ENCODE measurements at regions not wholly inside any gene's neighbourhood (a gene's known extent, or its start where the extent isn't known, plus 50 kb on each side); places are given as distances from the start of the nearest gene placed in this dataset.

DNA sequence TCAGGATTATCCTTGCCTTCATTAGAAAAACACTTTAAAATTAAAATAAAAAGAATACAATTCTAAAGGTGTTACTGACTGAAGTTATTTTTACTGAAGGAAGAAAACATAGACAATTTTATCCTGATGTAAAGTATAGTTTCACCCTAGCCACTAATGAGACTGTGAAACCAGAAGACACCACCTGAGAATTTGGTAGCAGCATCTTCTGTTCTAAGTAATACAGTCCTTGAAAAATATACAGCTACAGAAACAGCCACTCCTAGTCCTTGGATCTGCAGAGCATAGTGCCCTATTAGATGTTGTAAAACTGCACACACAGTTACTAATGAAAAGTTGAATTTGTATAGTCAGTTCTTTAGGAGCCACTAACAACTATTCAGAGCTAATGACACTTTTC is 377.7 kb downstream of the PRR16 start:
- Histone ChIP-seq H3K4me3 (ENCODE audit: low read length in 2 of 2) (no peak overlapping the region), H3K27me3 (ENCODE audit: control insufficient read depth in 2 of 2, insufficient read depth in 1 of 2, low read length in 1 of 2) (no peaks in the 10 kb centered on the region), H3K9me3 (ENCODE audit: control insufficient read depth in 2 of 2, insufficient read depth in 1 of 2, low read length in 1 of 2) (no peaks in the 10 kb centered on the region), H3K4me1 (ENCODE audit: control insufficient read depth in 2 of 2, insufficient read depth in 2 of 2, low read length in 2 of 2) (no peaks in the 10 kb centered on the region), H3K27ac (ENCODE audit: low read depth in 1 of 2, low read length in 1 of 2) (no peak overlapping the region), H3K36me3 (ENCODE audit: control insufficient read depth in 2 of 2, insufficient read depth in 2 of 2, low read length in 1 of 2) (no peaks in the 10 kb centered on the region)
- DNase-seq (ENCODE audit: low read depth in 6 of 9, low spot score in 9 of 9): no peak

DNA sequence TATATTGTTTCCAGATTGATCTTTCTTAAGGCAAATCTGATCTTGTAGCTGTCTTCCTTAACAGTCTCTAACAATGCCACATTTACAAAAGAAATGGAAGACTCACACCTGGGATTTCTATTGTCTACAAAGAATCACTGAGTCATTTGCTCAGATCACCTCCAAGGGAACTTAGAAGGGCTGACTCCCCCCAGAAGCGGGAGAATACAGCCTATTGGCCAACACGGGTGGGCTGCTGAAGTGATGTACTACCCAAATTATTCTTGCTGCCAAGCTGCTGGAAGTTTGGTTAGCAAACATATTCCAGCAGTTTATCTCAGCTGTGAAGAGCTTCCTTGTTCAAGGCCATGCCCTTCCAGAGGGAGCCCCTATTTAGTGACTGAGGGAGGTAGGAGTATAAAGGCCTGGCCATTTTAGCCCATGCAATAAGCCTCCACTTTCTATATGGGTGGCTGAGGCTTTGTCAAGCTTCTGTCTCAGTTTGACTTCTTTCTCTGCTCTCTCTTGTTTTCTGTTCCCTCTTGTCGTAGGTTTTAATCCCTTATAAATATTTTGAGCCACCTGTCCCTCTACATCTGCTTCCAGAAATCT is 379.4 kb downstream of the PRR16 start:
- H3K27ac ChIP-seq (ENCODE audit: low read depth in 1 of 2, low read length in 1 of 2): no peak overlapping the region
- no peak for DNase-seq (ENCODE audit: low read depth in 6 of 9, low spot score in 9 of 9)
- 76% methylated on average over 3 of the region's 3 CpGs for WGBS

DNA sequence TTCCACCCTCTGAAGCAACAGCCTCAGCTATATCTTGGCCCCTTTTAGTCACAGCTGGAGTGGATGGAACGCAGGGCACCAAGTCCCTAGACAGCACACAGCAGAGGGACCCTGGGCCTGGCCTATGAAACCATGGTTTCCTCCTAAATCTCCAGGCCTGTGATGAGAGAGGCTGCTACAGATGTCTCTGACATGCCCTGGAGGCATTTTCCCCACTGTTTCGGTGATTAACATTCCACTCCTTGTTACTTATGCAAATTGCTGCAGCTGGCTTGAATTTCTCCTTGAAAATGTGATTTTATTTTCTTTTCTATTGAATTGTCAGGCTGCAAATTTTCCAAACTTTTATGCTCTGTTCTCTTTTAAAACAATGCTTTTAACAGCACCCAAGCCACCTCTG is 384.8 kb downstream of the PRR16 start:
- Histone ChIP-seq H3K4me1 (ENCODE audit: control insufficient read depth in 2 of 2, insufficient read depth in 2 of 2, low read length in 2 of 2) (no peaks in the 10 kb centered on the region), H3K27ac (ENCODE audit: low read depth in 1 of 2, low read length in 1 of 2) (no peak overlapping the region), H3K36me3 (ENCODE audit: control insufficient read depth in 2 of 2, insufficient read depth in 2 of 2, low read length in 1 of 2) (no peaks in the 10 kb centered on the region), H3K9me3 (ENCODE audit: control insufficient read depth in 2 of 2, insufficient read depth in 1 of 2, low read length in 1 of 2) (no peaks in the 10 kb centered on the region), H3K27me3 (ENCODE audit: control insufficient read depth in 2 of 2, insufficient read depth in 1 of 2, low read length in 1 of 2) (no peaks in the 10 kb centered on the region), H3K4me3 (ENCODE audit: low read length in 2 of 2) (no peak overlapping the region)
- WGBS: 91% methylated on average over 2 of the region's 2 CpGs
- no peak for DNase-seq (ENCODE audit: low read depth in 6 of 9, low spot score in 9 of 9)

More for the DNA sequence above, 379.4 kb downstream of the PRR16 start:
- Histone ChIP-seq H3K27me3 (ENCODE audit: control insufficient read depth in 2 of 2, insufficient read depth in 1 of 2, low read length in 1 of 2) (no peaks in the 10 kb centered on the region), H3K4me1 (ENCODE audit: control insufficient read depth in 2 of 2, insufficient read depth in 2 of 2, low read length in 2 of 2) (no peaks in the 10 kb centered on the region), H3K36me3 (ENCODE audit: control insufficient read depth in 2 of 2, insufficient read depth in 2 of 2, low read length in 1 of 2) (no peaks in the 10 kb centered on the region), H3K4me3 (ENCODE audit: low read length in 2 of 2) (no peak overlapping the region), H3K9me3 (ENCODE audit: control insufficient read depth in 2 of 2, insufficient read depth in 1 of 2, low read length in 1 of 2) (no peaks in the 10 kb centered on the region)

DNA sequence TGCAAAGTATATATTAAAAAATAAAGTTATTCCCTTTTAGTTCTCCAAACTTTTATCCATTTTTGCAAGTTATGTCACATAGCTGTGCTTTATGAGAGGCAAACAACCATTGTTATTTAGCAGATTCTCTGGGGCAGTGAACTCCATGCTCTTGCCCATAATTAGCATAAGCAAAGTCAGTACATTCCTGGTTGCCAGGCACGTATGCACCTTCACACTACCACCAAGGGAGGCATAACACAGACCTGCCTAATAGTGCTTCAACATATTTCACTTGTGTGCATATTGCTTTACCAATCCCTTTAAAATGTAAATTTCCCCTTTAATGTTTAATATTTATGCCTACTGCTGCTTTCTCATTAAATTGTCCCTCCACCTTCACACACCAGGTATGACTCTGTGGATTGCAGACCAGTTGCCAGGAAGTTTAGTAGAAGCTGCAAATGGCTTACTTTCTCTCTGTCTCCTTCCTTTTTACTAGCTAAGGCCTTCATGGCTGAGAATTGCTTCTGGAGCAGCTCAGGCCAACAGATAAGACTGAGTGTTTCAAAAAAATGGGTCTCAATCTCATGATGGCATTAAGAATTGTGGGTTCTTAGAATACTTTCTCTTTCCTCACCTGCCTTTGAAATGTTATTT is 388.2 kb downstream of the PRR16 start:
- Histone ChIP-seq H3K4me1 (ENCODE audit: control insufficient read depth in 2 of 2, insufficient read depth in 2 of 2, low read length in 2 of 2) (no peaks in the 10 kb centered on the region), H3K9me3 (ENCODE audit: control insufficient read depth in 2 of 2, insufficient read depth in 1 of 2, low read length in 1 of 2) (peaks cover 0 to 2% of the 10 kb centered on the region in 2 donors), H3K4me3 (ENCODE audit: low read length in 2 of 2) (no peak overlapping the region), H3K27me3 (ENCODE audit: control insufficient read depth in 2 of 2, insufficient read depth in 1 of 2, low read length in 1 of 2) (no peaks in the 10 kb centered on the region), H3K27ac (ENCODE audit: low read depth in 1 of 2, low read length in 1 of 2) (no peak overlapping the region), H3K36me3 (ENCODE audit: control insufficient read depth in 2 of 2, insufficient read depth in 2 of 2, low read length in 1 of 2) (no peaks in the 10 kb centered on the region)
- no peak for DNase-seq (ENCODE audit: low read depth in 6 of 9, low spot score in 9 of 9)
- WGBS: 78% methylated on average over 1 of the region's 1 CpG

DNA sequence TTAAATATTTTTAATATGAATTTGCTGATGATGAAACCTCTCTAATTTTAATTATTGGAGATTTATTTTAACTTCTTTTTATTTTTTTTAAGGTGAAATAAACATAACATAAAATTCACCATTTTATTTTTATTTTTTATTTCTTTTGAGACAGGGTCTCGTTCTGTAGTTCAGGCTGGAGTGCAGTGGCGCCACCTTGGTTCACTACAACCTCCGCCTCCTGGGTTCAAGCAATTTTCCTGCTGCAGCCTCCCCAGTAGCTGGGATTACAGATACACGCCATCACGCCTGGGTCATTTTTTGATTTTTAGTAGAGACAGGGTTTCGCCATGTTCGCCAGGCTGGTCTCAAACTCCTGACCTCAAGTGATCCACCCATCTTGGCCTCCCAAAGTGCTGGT is 402.9 kb downstream of the PRR16 start:
- Histone ChIP-seq H3K4me1 (ENCODE audit: control insufficient read depth in 2 of 2, insufficient read depth in 2 of 2, low read length in 2 of 2) (no peaks in the 10 kb centered on the region), H3K9me3 (ENCODE audit: control insufficient read depth in 2 of 2, insufficient read depth in 1 of 2, low read length in 1 of 2) (no peaks in the 10 kb centered on the region), H3K4me3 (ENCODE audit: low read length in 2 of 2) (no peak overlapping the region), H3K36me3 (ENCODE audit: control insufficient read depth in 2 of 2, insufficient read depth in 2 of 2, low read length in 1 of 2) (no peaks in the 10 kb centered on the region), H3K27me3 (ENCODE audit: control insufficient read depth in 2 of 2, insufficient read depth in 1 of 2, low read length in 1 of 2) (no peaks in the 10 kb centered on the region), H3K27ac (ENCODE audit: low read depth in 1 of 2, low read length in 1 of 2) (no peak overlapping the region)
- WGBS: 97% methylated on average over 7 of the region's 7 CpGs
- no peak for DNase-seq (ENCODE audit: low read depth in 6 of 9, low spot score in 9 of 9)

DNA sequence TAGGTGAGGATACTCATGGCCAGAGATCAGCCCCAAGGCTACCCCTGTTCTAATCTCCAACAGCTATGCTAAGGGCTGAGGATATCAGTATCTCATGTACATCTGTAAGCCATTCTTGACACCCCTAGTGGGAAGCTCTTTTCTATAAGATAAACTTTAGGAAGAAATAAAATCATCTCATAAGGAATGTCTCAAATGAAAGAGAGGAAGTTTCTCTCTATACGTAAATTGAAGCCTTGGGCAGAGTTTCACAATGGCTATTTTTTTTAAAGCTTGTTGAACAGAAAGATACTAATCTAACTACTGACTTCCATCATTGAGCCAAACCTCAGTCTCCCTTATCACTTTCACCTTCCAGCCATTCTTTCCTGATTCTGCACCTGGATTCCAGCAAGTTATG is 405.7 kb downstream of the PRR16 start:
- WGBS: 95% methylated on average over 1 of the region's 1 CpG
- H3K4me3 ChIP-seq (ENCODE audit: low read length in 2 of 2): no peak overlapping the region
- H3K36me3 ChIP-seq (ENCODE audit: control insufficient read depth in 2 of 2, insufficient read depth in 2 of 2, low read length in 1 of 2): no peaks in the 10 kb centered on the region
- no peaks in the 10 kb centered on the region for H3K27me3 ChIP-seq (ENCODE audit: control insufficient read depth in 2 of 2, insufficient read depth in 1 of 2, low read length in 1 of 2)
- no peak for DNase-seq (ENCODE audit: low read depth in 6 of 9, low spot score in 9 of 9)
- H3K9me3 ChIP-seq (ENCODE audit: control insufficient read depth in 2 of 2, insufficient read depth in 1 of 2, low read length in 1 of 2): no peaks in the 10 kb centered on the region
- no peaks in the 10 kb centered on the region for H3K4me1 ChIP-seq (ENCODE audit: control insufficient read depth in 2 of 2, insufficient read depth in 2 of 2, low read length in 2 of 2)
- no peak overlapping the region for H3K27ac ChIP-seq (ENCODE audit: low read depth in 1 of 2, low read length in 1 of 2)

DNA sequence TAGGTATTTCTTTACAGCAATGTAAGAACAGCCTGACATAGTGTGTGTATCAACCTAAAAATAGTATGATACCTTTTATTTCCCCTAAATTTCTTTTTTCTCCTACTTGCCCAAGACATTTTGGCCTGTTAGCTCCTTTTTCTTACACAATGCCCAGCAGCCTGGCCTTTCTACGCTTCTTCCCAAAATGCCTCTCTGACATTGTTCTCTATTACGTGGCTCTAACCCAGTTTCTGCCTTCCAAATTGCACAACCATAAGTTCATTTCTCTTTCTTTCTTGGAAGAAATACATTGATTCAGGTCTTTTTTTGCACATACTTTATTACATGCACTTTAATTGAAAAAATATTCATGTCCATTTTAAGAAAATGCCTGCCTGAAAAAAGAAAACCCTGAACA is 408.2 kb downstream of the PRR16 start:
- no peaks in the 10 kb centered on the region for H3K9me3 ChIP-seq (ENCODE audit: control insufficient read depth in 2 of 2, insufficient read depth in 1 of 2, low read length in 1 of 2)
- DNase-seq (ENCODE audit: low read depth in 6 of 9, low spot score in 9 of 9): no peak
- no peak overlapping the region for H3K27ac ChIP-seq (ENCODE audit: low read depth in 1 of 2, low read length in 1 of 2)
- H3K36me3 ChIP-seq (ENCODE audit: control insufficient read depth in 2 of 2, insufficient read depth in 2 of 2, low read length in 1 of 2): no peaks in the 10 kb centered on the region
- no peaks in the 10 kb centered on the region for H3K4me1 ChIP-seq (ENCODE audit: control insufficient read depth in 2 of 2, insufficient read depth in 2 of 2, low read length in 2 of 2)
- no peaks in the 10 kb centered on the region for H3K27me3 ChIP-seq (ENCODE audit: control insufficient read depth in 2 of 2, insufficient read depth in 1 of 2, low read length in 1 of 2)
- no peak overlapping the region for H3K4me3 ChIP-seq (ENCODE audit: low read length in 2 of 2)
- WGBS: 72% methylated on average over 2 of the region's 2 CpGs

DNA sequence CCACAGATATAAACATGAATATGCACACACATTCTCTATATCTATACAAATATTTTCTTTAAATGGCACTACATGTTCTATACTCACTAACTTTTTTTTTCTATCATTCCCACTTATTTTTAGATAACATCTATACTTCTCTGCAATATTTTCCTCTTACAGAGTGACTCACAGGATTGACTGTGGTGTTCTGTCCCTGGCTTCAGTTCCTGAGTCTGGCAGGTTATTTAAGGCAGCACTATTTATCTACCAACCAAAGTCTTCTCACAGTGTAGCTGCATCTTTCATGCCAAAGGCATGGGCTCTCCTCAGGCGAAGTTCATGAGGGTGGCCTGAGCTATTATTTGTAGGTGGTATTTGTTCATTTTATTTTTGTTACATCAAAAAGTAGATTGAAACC is 409.0 kb downstream of the PRR16 start:
- H3K4me3 ChIP-seq (ENCODE audit: low read length in 2 of 2): no peak overlapping the region
- no peaks in the 10 kb centered on the region for H3K27me3 ChIP-seq (ENCODE audit: control insufficient read depth in 2 of 2, insufficient read depth in 1 of 2, low read length in 1 of 2)
- DNase-seq (ENCODE audit: low read depth in 6 of 9, low spot score in 9 of 9): no peak
- WGBS: 93% methylated on average over 1 of the region's 1 CpG
- H3K9me3 ChIP-seq (ENCODE audit: control insufficient read depth in 2 of 2, insufficient read depth in 1 of 2, low read length in 1 of 2): no peaks in the 10 kb centered on the region
- no peak overlapping the region for H3K27ac ChIP-seq (ENCODE audit: low read depth in 1 of 2, low read length in 1 of 2)
- no peaks in the 10 kb centered on the region for H3K4me1 ChIP-seq (ENCODE audit: control insufficient read depth in 2 of 2, insufficient read depth in 2 of 2, low read length in 2 of 2)
- H3K36me3 ChIP-seq (ENCODE audit: control insufficient read depth in 2 of 2, insufficient read depth in 2 of 2, low read length in 1 of 2): no peaks in the 10 kb centered on the region

DNA sequence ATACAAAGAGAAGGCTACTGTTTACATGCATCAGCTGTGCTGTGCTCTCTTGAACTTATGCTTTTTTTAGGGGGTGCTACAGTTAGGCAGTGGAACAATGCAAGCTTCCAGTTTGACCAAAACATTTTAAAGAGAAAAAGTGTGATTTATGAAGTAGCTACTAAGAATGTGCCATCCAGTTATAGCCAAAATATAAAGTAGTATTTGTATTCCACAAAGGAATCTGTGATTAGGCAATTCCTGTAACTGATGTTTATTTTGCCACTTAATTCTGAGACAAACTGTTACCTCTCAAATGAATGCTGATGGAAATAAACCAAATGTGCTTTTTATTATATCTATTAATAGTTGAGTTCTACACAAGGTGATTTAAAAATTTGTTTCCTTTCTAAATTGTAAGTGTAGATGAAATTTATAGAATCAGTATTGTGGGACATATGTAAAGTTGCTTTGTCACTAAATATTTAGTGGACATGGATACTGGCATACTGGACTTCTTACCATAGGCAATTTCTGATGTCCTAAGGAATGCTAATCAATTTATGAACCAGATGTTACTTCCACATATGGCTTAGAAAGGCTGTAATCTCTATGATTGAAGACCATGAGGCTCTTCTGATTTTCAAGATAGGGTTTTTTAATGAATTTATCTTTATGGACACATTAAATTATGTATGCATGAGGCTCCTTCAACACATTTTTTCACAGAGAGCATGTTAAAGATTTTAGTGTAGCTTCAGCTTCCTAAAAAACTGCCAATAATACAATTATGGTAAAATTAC is 410.2 kb downstream of the PRR16 start:
- Histone ChIP-seq H3K9me3 (ENCODE audit: control insufficient read depth in 2 of 2, insufficient read depth in 1 of 2, low read length in 1 of 2) (no peaks in the 10 kb centered on the region), H3K36me3 (ENCODE audit: control insufficient read depth in 2 of 2, insufficient read depth in 2 of 2, low read length in 1 of 2) (no peaks in the 10 kb centered on the region), H3K27ac (ENCODE audit: low read depth in 1 of 2, low read length in 1 of 2) (no peak overlapping the region), H3K27me3 (ENCODE audit: control insufficient read depth in 2 of 2, insufficient read depth in 1 of 2, low read length in 1 of 2) (no peaks in the 10 kb centered on the region), H3K4me1 (ENCODE audit: control insufficient read depth in 2 of 2, insufficient read depth in 2 of 2, low read length in 2 of 2) (no peaks in the 10 kb centered on the region), H3K4me3 (ENCODE audit: low read length in 2 of 2) (no peak overlapping the region)
- no peak for DNase-seq (ENCODE audit: low read depth in 6 of 9, low spot score in 9 of 9)

All from thymus (tissue), 11 donors.